ENCODE measurements at regions not wholly inside any gene's neighbourhood (a gene's known extent, or its start where the extent isn't known, plus 50 kb on each side); places are given as distances from the start of the nearest gene placed in this dataset.

- H3K4me2 ChIP-seq (ENCODE audit: insufficient read depth, insufficient read length, low read length) = no peak overlapping the region
- no peaks in the 10 kb centered on the region for H3K27me3 ChIP-seq (ENCODE audit: insufficient read depth, low read length)
- no peak for TF ChIP-seq CTCF (conservative IDR thresholded peaks at IDR 0.05)
- Mint-ChIP-seq H3K4me1 (peaks cover 1 to 7% of the 10 kb centered on the region in 2 experiments; a peak in 3 of 4 replicates), H3K27me3 (ENCODE audit: low read depth) (peaks cover 14% of the 10 kb centered on the region), H3K4me3 (no peak overlapping the region), H3K9me3 (peaks cover 2 to 4% of the 10 kb centered on the region in 2 experiments; a peak in 2 of 5 replicates), H3K27ac (no peak overlapping the region), H3K36me3 (ENCODE audit: insufficient read depth in 1 of 3, low read depth in 3 of 3) (peaks cover 0 to 33% (median 11%) of the 10 kb centered on the region in 3 experiments; a peak in 6 of 7 replicates)
- H2AK5ac ChIP-seq (ENCODE audit: insufficient read length, low read length) = no peak overlapping the region
- no peaks in the 10 kb centered on the region for H3K79me2 ChIP-seq (ENCODE audit: insufficient read depth, low read length)
- H2BK15ac ChIP-seq (ENCODE audit: low read depth, low read length) = no peak overlapping the region
- H3K23me2 ChIP-seq (ENCODE audit: insufficient read length, low read depth, low read length, poor library complexity, severe bottlenecking) = no peaks in the 10 kb centered on the region
- H3K18ac ChIP-seq (ENCODE audit: insufficient read length, low read depth, low read length) = no peak overlapping the region
- no peak overlapping the region for H4K91ac ChIP-seq (ENCODE audit: insufficient read length, low read depth, low read length)
- no peak overlapping the region for H2AFZ ChIP-seq (ENCODE audit: low read length)
- H2BK20ac ChIP-seq (ENCODE audit: low read depth, low read length, poor library complexity, severe bottlenecking) = no peak overlapping the region
- DNase-seq = no peak
- WGBS (ENCODE audit: extremely low coverage, insufficient read length, low lambda C conversion rate) = no CpG with 5 or more reads among the region's 5 CpGs
- H3K14ac ChIP-seq (ENCODE audit: insufficient read depth, low read length) = no peak overlapping the region
- no peak overlapping the region for H4K5ac ChIP-seq (ENCODE audit: insufficient read length, low read depth, low read length)
- no peak overlapping the region for H3K56ac ChIP-seq (ENCODE audit: insufficient read length, low read depth, low read length)
- no peaks in the 10 kb centered on the region for H4K20me1 ChIP-seq (ENCODE audit: control insufficient read depth, insufficient read depth, insufficient read length)
- no peak overlapping the region for H3K4ac ChIP-seq (ENCODE audit: low read depth, low read length)
- no peak overlapping the region for H2BK12ac ChIP-seq (ENCODE audit: insufficient read length, low read depth, low read length)
- H3K23ac ChIP-seq (ENCODE audit: insufficient read length, low read depth, low read length) = no peak overlapping the region
- H3K27ac ChIP-seq (ENCODE audit: insufficient read length, low read depth, low read length) = no peak overlapping the region
- H2BK120ac ChIP-seq (ENCODE audit: low read depth, low read length, poor library complexity, severe bottlenecking) = no peak overlapping the region
- no peak overlapping the region for H2BK5ac ChIP-seq (ENCODE audit: insufficient read length, low read length)
- no peak overlapping the region for H3K9ac ChIP-seq (ENCODE audit: extremely low read depth, insufficient read length, low read length)
- H4K8ac ChIP-seq (replicated peaks; ENCODE audit: insufficient read length, low read depth, low read length) = no peak overlapping the region
- no peaks in the 10 kb centered on the region for H3K9me3 ChIP-seq (ENCODE audit: control insufficient read depth, low read depth, low read length)
- H3K4me1 ChIP-seq (ENCODE audit: insufficient read depth, low read length) = no peaks in the 10 kb centered on the region
- no peak overlapping the region for H3T11ph ChIP-seq (ENCODE audit: low read length)
- H3K79me1 ChIP-seq (ENCODE audit: insufficient read depth, low read depth, low read length, poor library complexity, severe bottlenecking) = no peaks in the 10 kb centered on the region
Measured at GRCh38 chr12:125287155-125287847, 222.1 kb downstream of the AACS start.

All from H9 (cell line).